SU-DHL-6 (cell line): ENCODE measurements at regions not wholly inside any gene's neighbourhood (a gene's known extent, or its start where the extent isn't known, plus 50 kb on each side); places are given as distances from the start of the nearest gene placed in this dataset.

Experiments used
- H2AFZ ChIP-seq: fragments of 200-600 bp; sonication (generic); 2 replicates; pipeline ENCODE4 v1.6.1; 2014; ENCODE audit warnings: low read depth, mild to moderate bottlenecking, moderate library complexity, mixed read lengths, antibody characterized with exemption, low read length; ENCODE audit not compliant: severe bottlenecking
- H3F3A ChIP-seq: fragments of 200-600 bp; shearing (Covaris generic); 2 replicates; pipeline ENCODE4 v1.6.0; 2016; ENCODE audit warnings: antibody characterized with exemption, mild to moderate bottlenecking; ENCODE audit not compliant: insufficient read depth
- H3K27ac ChIP-seq: fragments of 200-600 bp; sonication (generic); 2 replicates; pipeline ENCODE4 v1.5.1; 2016; ENCODE audit warnings: low read depth, mild to moderate bottlenecking, low read length, moderate library complexity, mixed read lengths
- H3K27me3 ChIP-seq: fragments of 200-600 bp; sonication (generic), shearing (Covaris generic); 2 replicates; pipeline ENCODE4 v1.6.0; 2014; ENCODE audit warnings: mild to moderate bottlenecking, low read length
- H3K36me3 ChIP-seq: fragments of 200-600 bp; sonication (generic); 2 replicates; pipeline ENCODE4 v1.6.1; 2014; ENCODE audit warnings: mild to moderate bottlenecking, low read length, mixed read lengths
- H3K4me2 ChIP-seq: fragments of 300-600, 200-600 bp; shearing (Covaris generic), sonication (generic); 2 replicates; pipeline ENCODE4 v1.6.0; 2014; ENCODE audit warnings: low read length, low read depth, mild to moderate bottlenecking; ENCODE audit not compliant: poor library complexity, severe bottlenecking
- H3K4me3 ChIP-seq: fragments of 200-600 bp; sonication (generic); 2 replicates; pipeline ENCODE4 v1.5.1; 2014; ENCODE audit warnings: antibody characterized with exemption, low read length, mild to moderate bottlenecking, mixed read lengths; ENCODE audit not compliant: insufficient read depth, poor library complexity, severe bottlenecking
- H3K79me2 ChIP-seq: fragments of 200-600 bp; sonication (generic); 2 replicates; pipeline ENCODE4 v1.6.1; 2014; ENCODE audit warnings: mild to moderate bottlenecking, low read length, moderate library complexity; ENCODE audit not compliant: insufficient read depth
- H3K9ac ChIP-seq: fragments of 200-600 bp; sonication (generic); 2 replicates; pipeline ENCODE4 v1.7.0; 2014; ENCODE audit warnings: mild to moderate bottlenecking, low read length
- H3K9me2 ChIP-seq: fragments of 200-600 bp; sonication (generic); replicated peaks from 2 replicates; pipeline ENCODE4 v1.6.1; 2014; ENCODE audit warnings: low read length; ENCODE audit not compliant: insufficient read depth
- H3K9me3 ChIP-seq: fragments of 200-600 bp; sonication (generic); 2 replicates; pipeline ENCODE4 v1.6.1; 2014; ENCODE audit warnings: low read length, mixed read lengths; ENCODE audit not compliant: insufficient read depth
- H4K20me1 ChIP-seq: fragments of 200-600 bp; sonication (generic); 2 replicates; pipeline ENCODE4 v1.6.1; 2014; ENCODE audit warnings: low read depth, mild to moderate bottlenecking, antibody characterized with exemption, low read length, moderate library complexity, mixed read lengths
- EZH2phosphoT487 ChIP-seq: fragments of 200-600 bp; sonication (generic), shearing (Covaris generic); conservative IDR thresholded peaks from 2 replicates; pipeline ENCODE4 v1.6.1; 2018; ENCODE audit warnings: mild to moderate bottlenecking, antibody characterized with exemption, low read length, moderate library complexity, mixed read lengths
- TF ChIP-seq, protein P1 (sequence below): fragments of 200-600 bp; sonication (generic); IDR thresholded peaks from one replicate; pipeline ENCODE4 v1.5.1; 2017; ENCODE audit warnings: antibody characterized with exemption, mild to moderate bottlenecking, low read length, moderate library complexity; ENCODE audit not compliant: insufficient read depth, poor library complexity, severe bottlenecking

DNA sequence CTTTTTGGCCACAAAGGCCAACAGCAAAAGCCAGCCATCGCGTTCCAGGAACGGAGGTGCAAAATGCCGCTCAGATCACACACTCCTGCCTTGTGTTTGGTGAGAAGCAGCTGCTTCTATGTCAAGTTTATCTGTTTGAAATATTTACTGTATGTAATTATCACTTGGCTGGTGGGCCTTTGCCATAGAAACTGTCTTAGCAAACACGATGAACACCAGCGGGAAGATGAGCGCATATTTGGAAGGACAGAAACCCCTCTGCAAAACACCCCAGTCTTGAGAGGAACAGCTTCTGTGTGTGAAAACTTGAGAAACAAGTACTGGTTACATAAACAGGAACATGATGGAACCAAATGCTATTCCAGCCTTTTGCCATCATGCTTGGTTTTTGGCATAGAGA is 59.7 kb downstream of the SCG2 start:
- no peak overlapping the region for H3K4me3 ChIP-seq
- H3K27ac ChIP-seq: no peak overlapping the region
- H4K20me1 ChIP-seq: no peaks in the 10 kb centered on the region
- H3K36me3 ChIP-seq: no peaks in the 10 kb centered on the region
- H3K9me2 ChIP-seq: no peaks in the 10 kb centered on the region
- no peaks in the 10 kb centered on the region for H3K79me2 ChIP-seq
- TF ChIP-seq EZH2phosphoT487: no peak
- TF ChIP-seq, protein P1, sequence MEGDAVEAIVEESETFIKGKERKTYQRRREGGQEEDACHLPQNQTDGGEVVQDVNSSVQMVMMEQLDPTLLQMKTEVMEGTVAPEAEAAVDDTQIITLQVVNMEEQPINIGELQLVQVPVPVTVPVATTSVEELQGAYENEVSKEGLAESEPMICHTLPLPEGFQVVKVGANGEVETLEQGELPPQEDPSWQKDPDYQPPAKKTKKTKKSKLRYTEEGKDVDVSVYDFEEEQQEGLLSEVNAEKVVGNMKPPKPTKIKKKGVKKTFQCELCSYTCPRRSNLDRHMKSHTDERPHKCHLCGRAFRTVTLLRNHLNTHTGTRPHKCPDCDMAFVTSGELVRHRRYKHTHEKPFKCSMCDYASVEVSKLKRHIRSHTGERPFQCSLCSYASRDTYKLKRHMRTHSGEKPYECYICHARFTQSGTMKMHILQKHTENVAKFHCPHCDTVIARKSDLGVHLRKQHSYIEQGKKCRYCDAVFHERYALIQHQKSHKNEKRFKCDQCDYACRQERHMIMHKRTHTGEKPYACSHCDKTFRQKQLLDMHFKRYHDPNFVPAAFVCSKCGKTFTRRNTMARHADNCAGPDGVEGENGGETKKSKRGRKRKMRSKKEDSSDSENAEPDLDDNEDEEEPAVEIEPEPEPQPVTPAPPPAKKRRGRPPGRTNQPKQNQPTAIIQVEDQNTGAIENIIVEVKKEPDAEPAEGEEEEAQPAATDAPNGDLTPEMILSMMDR: no peak
- H2AFZ ChIP-seq: no peak overlapping the region
- no peaks in the 10 kb centered on the region for H3K27me3 ChIP-seq
- no peaks in the 10 kb centered on the region for H3K9me3 ChIP-seq
- no peak overlapping the region for H3K4me2 ChIP-seq
- no peak overlapping the region for H3K9ac ChIP-seq
- H3F3A ChIP-seq: no peaks in the 10 kb centered on the region

DNA sequence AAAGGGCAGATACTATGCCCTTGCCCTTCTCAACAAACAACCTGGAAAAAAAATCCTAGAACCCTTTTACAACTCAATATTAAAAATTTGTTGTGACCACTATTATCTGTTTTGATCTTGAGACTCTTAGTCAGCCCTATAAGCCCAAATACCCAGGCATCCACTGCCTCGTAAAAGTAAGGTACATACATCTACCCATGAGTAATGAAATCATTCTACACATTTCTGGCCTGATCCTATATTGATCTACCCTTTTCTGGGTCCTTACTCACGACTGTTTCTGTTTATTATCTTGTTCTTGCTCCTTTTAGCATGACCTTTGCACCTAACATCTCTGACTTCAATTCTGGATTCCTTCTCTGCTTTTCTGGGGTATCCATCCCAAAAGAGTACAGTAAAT is 56.8 kb downstream of the SCG2 start:
- H3K4me2 ChIP-seq: no peak overlapping the region
- no peaks in the 10 kb centered on the region for H3K27me3 ChIP-seq
- H3K4me3 ChIP-seq: no peak overlapping the region
- H3F3A ChIP-seq: no peaks in the 10 kb centered on the region
- H3K9ac ChIP-seq: no peak overlapping the region
- H3K36me3 ChIP-seq: no peaks in the 10 kb centered on the region
- H4K20me1 ChIP-seq: no peaks in the 10 kb centered on the region
- no peaks in the 10 kb centered on the region for H3K9me2 ChIP-seq
- H3K27ac ChIP-seq: no peak overlapping the region
- H2AFZ ChIP-seq: no peak overlapping the region
- H3K79me2 ChIP-seq: no peaks in the 10 kb centered on the region
- TF ChIP-seq EZH2phosphoT487: no peak
- TF ChIP-seq, protein P1: no peak
- no peaks in the 10 kb centered on the region for H3K9me3 ChIP-seq

DNA sequence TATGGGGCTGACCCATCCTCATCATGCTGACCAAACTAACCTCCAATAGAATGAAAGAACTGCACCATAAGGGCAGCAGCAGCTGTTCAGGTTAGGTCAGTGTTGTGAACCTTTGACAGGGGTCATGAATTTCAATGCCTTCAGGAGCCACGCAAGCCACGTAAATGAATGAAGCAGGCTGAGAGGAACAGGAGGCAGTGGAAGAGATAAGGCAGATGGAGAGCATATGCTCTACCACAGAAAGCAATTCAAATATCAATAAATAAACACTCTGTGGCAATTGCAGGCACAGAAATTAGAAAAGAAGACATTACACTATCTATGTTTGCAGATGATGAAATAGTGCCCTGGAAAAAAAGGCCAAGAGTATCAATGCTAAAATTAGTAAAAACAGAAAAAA is 56.3 kb downstream of the SCG2 start:
- Histone ChIP-seq H3K4me3 (no peak overlapping the region), H3K9me2 (no peaks in the 10 kb centered on the region), H3F3A (no peaks in the 10 kb centered on the region), H3K79me2 (no peaks in the 10 kb centered on the region), H2AFZ (no peak overlapping the region), H3K9ac (no peak overlapping the region), H3K27ac (no peak overlapping the region), H3K4me2 (no peak overlapping the region), H3K9me3 (no peaks in the 10 kb centered on the region), H3K36me3 (no peaks in the 10 kb centered on the region), H4K20me1 (no peaks in the 10 kb centered on the region), H3K27me3 (no peaks in the 10 kb centered on the region)
- TF ChIP-seq, protein P1: no peak
- no peak for TF ChIP-seq EZH2phosphoT487
